ENCODE measurements at regions not wholly inside any gene's neighbourhood (a gene's known extent, or its start where the extent isn't known, plus 50 kb on each side); places are given as distances from the start of the nearest gene placed in this dataset.

DNA sequence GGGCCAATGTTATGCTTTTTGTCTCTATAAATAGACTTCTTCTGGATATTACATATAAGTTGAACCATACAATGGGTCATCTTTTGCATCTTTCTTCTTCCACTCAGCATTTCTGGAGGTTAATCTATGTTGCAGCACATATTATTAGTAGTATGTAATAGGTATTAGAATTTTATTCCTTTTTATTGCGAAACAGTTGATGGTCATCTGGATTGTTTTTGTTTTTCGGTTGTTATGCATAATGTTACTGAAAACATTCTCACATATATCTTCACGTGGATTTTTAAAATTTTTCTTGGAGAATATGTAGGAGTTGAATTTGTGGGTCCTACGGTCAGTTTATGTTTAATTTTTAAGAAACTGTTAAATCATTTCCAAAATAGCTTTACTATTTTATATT lies 466.8 kb downstream of the SLCO4C1 start:
- H3K27ac Mint-ChIP-seq (ENCODE audit: unreplicated experiment) = no peak overlapping the region
- no peaks in the 10 kb centered on the region for H3K36me3 Mint-ChIP-seq (ENCODE audit: unreplicated experiment)
- DNase-seq = no peak
- no peak overlapping the region for H3K4me3 Mint-ChIP-seq (ENCODE audit: unreplicated experiment)
- H3K9me3 Mint-ChIP-seq (ENCODE audit: unreplicated experiment) = peaks cover 3% of the 10 kb centered on the region
- no peaks in the 10 kb centered on the region for H3K27me3 Mint-ChIP-seq (ENCODE audit: unreplicated experiment)
- H3K4me1 Mint-ChIP-seq (ENCODE audit: low read depth, unreplicated experiment) = no peaks in the 10 kb centered on the region
- TF ChIP-seq CTCF (IDR thresholded peaks at IDR 0.05; ENCODE audit: partially characterized antibody, unreplicated experiment) = no peak

- DNase-seq = no peak
- H3K4me3 Mint-ChIP-seq (ENCODE audit: unreplicated experiment) = no peak overlapping the region
- no peak overlapping the region for H3K27ac Mint-ChIP-seq (ENCODE audit: unreplicated experiment)
- H3K27me3 Mint-ChIP-seq (ENCODE audit: unreplicated experiment) = peaks cover 1% of the 10 kb centered on the region
- H3K36me3 Mint-ChIP-seq (ENCODE audit: unreplicated experiment) = no peaks in the 10 kb centered on the region
- H3K9me3 Mint-ChIP-seq (ENCODE audit: unreplicated experiment) = peaks cover 4% of the 10 kb centered on the region
- H3K4me1 Mint-ChIP-seq (ENCODE audit: low read depth, unreplicated experiment) = no peaks in the 10 kb centered on the region
- TF ChIP-seq CTCF (IDR thresholded peaks at IDR 0.05; ENCODE audit: partially characterized antibody, unreplicated experiment) = no peak
Measured at GRCh38 chr5:101811466-101811865, 484.6 kb downstream of the SLCO4C1 start.

- no peaks in the 10 kb centered on the region for H3K4me1 Mint-ChIP-seq (ENCODE audit: low read depth, unreplicated experiment)
Measured at GRCh38 chr5:101806410-101806809, 489.7 kb downstream of the SLCO4C1 start.

DNA sequence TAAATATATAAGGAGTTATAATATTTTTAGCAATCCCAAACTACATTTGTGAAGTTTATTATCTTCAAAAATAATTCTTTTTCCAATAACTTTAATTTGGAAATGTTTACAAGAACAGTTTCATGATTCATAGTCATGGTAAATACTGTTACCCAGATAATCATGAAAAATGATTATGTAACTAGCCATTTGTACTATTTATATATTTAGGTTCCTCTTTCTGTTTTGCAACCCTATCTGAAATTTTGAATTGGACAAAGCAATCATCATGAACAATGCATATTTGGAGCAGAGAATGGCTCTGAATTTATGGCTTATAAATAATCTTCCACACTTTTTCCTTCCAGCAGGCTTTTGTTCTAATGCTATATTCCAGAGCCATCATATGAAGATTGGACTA lies 499.7 kb downstream of the SLCO4C1 start:
- no peak for DNase-seq
- Mint-ChIP-seq H3K27me3 (ENCODE audit: unreplicated experiment) (no peaks in the 10 kb centered on the region), H3K4me1 (ENCODE audit: low read depth, unreplicated experiment) (no peaks in the 10 kb centered on the region), H3K27ac (ENCODE audit: unreplicated experiment) (no peak overlapping the region), H3K36me3 (ENCODE audit: unreplicated experiment) (no peaks in the 10 kb centered on the region), H3K9me3 (ENCODE audit: unreplicated experiment) (no peaks in the 10 kb centered on the region), H3K4me3 (ENCODE audit: unreplicated experiment) (no peak overlapping the region)
- no peak for TF ChIP-seq CTCF (IDR thresholded peaks at IDR 0.05; ENCODE audit: partially characterized antibody, unreplicated experiment)

More at GRCh38 chr5:101806410-101806809, 489.7 kb downstream of the SLCO4C1 start:
- no peaks in the 10 kb centered on the region for H3K36me3 Mint-ChIP-seq (ENCODE audit: unreplicated experiment)
- H3K27me3 Mint-ChIP-seq (ENCODE audit: unreplicated experiment) = peaks cover 1% of the 10 kb centered on the region
- H3K9me3 Mint-ChIP-seq (ENCODE audit: unreplicated experiment) = peaks cover 4% of the 10 kb centered on the region
- no peak for DNase-seq
- no peak for TF ChIP-seq CTCF (IDR thresholded peaks at IDR 0.05; ENCODE audit: partially characterized antibody, unreplicated experiment)
- H3K27ac Mint-ChIP-seq (ENCODE audit: unreplicated experiment) = no peak overlapping the region
- no peak overlapping the region for H3K4me3 Mint-ChIP-seq (ENCODE audit: unreplicated experiment)

- H3K27me3 Mint-ChIP-seq (ENCODE audit: unreplicated experiment) = no peaks in the 10 kb centered on the region
- no peak for TF ChIP-seq CTCF (IDR thresholded peaks at IDR 0.05; ENCODE audit: partially characterized antibody, unreplicated experiment)
- no peaks in the 10 kb centered on the region for H3K9me3 Mint-ChIP-seq (ENCODE audit: unreplicated experiment)
- H3K4me3 Mint-ChIP-seq (ENCODE audit: unreplicated experiment) = no peak overlapping the region
- no peaks in the 10 kb centered on the region for H3K4me1 Mint-ChIP-seq (ENCODE audit: low read depth, unreplicated experiment)
- DNase-seq = no peak
- H3K36me3 Mint-ChIP-seq (ENCODE audit: unreplicated experiment) = no peaks in the 10 kb centered on the region
- H3K27ac Mint-ChIP-seq (ENCODE audit: unreplicated experiment) = no peak overlapping the region
Measured at GRCh38 chr5:101788797-101789196, 507.3 kb downstream of the SLCO4C1 start.

Data from glutamatergic neuron (in vitro differentiated cells).